Amniotic stem cell (primary cell): ENCODE measurements at regions not wholly inside any gene's neighbourhood (a gene's known extent, or its start where the extent isn't known, plus 50 kb on each side); places are given as distances from the start of the nearest gene placed in this dataset.

ENCODE experiments used
- DNase-seq: peaks from one replicate; lab custom pipeline; 2025; lab: John Stamatoyannopoulos, UW

GRCh38 chr1:30609336-30609998, 113.9 kb downstream of the MATN1 start:
- no peak for DNase-seq

- no peak for DNase-seq
Observed at GRCh38 chr1:30607723-30608122, 115.7 kb downstream of the MATN1 start.

- DNase-seq = no peak
Observed at GRCh38 chr1:30606166-30606565, 117.2 kb downstream of the MATN1 start.

DNA sequence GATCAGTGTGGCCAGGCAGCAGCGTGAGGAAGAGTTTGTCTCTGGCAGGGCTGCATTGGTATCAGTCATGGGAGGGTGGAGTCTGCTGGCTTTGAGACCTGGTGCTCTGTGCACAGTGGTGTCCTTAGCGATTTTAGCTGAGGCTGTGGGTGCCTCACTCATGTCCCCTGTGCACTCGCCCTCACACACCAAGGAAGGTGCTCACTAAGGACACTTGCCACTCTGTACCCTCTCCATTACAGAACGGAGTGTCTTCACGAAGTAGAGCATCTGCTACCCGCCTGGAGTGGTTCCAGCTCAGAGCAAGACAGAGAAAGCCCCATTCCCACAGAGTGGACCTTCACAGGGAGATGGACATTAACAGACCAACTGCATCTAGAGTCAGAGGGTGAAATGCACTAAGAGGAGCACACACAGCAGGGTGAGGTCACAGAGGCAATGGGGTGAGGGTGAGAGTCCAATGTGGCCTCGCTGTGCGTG, 117.9 kb downstream of the MATN1 start:
- DNase-seq = no peak

DNA sequence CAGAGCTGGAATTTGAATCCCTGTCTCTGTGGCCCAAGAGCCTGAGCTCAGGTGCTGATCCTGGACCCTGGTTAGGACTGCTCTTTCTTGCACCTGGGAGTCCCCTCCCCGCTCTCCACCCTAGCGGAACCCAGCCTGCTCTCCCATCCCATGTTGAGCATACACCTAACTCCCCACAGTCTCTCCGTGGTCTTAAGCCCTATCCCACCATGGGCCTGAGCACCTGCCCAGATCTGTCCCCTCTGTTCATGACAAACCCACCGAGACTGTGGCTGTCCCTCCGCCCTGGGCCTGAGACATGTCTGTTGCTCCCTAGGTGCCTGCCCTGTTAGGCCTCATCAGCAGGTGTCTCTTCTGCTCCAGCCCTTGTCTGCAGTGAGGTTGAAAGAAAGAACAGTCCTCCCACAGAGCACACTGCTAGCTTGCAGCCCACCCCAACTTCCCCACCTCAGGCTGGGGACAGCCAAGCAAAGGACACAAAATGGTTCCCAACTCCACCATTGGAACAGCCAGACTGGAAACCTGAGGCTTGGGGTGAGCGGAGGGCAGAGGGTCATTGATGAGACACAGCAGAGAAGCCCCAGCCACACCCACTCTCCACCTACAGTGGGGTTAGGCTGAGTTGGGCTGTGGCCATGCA, 118.5 kb downstream of the MATN1 start:
- no peak for DNase-seq

GRCh38 chr1:30603081-30603858, 120.1 kb downstream of the MATN1 start:
- DNase-seq = no peak

- DNase-seq = no peak
Observed at GRCh38 chr1:30601316-30602085, 121.9 kb downstream of the MATN1 start.

DNA sequence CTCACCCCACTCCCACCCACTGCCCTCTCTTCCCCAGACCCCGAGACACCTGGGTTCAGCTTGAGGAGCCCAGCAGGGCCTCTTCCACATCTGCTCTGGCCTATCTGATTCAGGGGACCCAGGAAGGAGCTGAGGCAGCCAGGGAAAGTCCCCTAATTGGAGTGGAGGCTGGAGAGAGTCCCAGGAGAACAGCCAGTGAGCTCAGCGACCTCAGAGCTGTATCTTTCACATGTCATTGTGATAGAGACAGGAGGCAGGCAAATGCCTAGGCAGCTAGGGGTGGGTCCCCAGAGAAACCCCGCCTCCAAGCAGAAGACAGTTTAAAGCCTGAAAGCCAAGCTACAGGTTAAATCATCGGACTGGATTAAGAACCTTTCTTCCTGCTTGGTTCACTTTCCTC, 122.7 kb downstream of the MATN1 start:
- DNase-seq = no peak

- no peak for DNase-seq
Observed at GRCh38 chr1:30600258-30600657, 123.1 kb downstream of the MATN1 start.

GRCh38 chr1:30599721-30600120, 123.7 kb downstream of the MATN1 start:
- no peak for DNase-seq

GRCh38 chr1:30598571-30599114, 124.7 kb downstream of the MATN1 start:
- DNase-seq = no peak

- DNase-seq = no peak
Observed at GRCh38 chr1:30597711-30598110, 125.7 kb downstream of the MATN1 start.

DNA sequence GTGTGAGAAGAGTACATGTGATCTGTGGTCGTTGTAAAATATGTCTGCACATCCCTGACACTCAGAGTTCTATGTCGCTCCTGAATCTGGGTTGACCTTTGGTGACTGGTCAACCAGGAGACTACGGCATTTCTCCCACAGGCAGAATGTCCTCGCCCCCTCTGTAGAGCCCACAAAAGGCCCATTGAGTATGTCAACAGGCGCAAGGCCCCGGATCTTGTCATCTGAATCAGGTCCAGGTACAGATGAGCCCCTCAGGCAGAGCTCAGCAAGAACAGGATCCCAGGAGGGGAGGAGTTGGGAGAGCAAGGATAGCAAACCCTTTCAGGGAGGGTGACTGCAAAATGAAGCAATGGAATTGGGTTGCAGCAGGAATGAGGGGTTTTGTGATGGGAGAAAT, 126.5 kb downstream of the MATN1 start:
- DNase-seq = no peak

DNA sequence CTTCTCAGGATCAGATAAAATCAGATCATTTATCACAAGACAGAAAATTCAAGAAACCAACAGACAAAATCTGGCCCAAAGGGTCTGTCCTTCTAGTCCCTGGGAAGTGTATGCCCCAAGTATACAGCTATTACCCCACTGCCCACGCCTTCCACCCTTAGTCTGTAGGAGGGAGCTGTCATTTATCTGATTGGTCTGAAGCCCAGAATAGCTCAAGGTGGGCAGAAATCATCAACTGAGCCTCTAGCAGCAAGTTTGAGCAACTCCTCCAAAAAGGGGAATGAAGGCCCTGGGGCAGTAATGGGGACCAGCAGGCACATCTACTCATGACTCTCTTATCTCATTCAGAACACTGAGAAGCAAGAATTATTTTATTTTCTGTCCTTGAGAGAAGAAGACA, 126.9 kb downstream of the MATN1 start:
- DNase-seq = no peak

DNA sequence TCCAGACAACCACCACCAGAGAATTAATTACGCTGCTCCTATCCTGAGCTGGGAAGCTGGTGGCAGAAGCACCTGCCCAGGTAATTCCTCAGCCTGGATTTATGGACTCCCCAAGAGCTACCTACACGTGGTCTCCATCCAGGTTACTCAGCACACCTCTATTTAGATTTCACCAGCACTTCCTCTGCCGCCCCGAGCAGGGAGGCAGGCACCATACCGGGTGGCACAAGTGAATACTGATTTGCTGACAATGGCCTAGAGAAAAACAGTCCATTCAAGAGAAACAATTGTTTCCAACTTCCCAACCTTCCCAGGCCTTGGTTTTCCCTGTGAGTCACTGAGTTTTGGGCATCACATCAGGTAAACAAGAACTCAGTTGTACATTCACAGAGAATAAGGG, 134.3 kb downstream of the MATN1 start:
- DNase-seq = no peak

DNA sequence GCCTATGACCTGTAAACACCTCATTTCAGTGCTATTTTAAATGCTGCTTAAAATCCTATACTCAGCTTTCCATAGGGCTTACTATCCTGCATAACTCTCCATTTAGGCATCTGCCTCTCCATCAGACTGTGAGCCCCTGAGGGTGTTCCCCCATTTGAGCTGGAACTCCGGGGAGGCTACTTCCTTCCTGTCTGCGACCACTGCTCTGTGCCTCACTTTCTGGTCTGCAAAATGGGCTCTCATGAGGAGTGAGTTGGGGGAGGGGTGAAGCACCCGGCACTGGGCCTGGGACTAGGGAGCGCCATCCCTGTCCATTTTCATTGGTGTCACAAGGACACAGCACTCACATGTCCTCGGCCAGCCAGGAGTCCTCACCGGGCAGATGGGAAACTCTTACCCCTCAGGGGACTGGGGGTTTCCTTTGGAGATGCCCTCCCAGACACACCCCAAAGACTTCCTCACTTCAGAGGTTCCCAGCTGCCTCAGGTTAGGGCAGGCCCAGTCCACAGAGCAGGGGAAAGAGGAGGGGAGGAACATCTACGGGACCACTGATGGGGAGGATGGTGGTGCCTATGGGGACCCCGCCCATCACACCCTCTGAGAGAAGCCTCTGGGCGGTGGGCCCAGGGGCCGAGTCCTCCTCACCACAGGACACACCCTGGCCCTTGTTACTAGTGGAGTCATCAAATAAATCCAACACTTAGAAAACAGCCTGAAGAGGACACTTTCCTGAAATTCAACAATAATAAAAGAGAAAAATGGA, 134.9 kb downstream of the MATN1 start:
- no peak for DNase-seq

DNA sequence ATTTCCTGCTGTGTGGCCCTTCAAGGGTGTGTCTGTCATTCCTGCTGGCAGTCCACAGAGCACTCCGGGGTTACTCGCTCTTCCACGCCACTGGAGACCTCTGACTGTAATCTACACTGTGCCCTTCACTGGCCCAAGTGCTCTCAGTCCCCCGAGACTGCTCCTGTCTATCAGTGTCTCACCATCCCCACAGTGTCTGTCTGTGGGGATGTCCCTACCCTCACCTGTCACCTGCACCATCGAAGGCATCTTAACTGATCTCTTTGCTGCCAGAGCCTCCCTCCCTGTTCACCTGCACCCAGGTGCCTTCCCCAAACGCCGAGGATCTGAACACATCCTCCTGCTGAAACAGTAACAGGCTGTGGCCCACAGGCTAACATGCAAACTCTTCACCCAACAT, 136.7 kb downstream of the MATN1 start:
- DNase-seq = no peak

- DNase-seq = no peak
Observed at GRCh38 chr1:30579580-30579979, 143.8 kb downstream of the MATN1 start.

DNA sequence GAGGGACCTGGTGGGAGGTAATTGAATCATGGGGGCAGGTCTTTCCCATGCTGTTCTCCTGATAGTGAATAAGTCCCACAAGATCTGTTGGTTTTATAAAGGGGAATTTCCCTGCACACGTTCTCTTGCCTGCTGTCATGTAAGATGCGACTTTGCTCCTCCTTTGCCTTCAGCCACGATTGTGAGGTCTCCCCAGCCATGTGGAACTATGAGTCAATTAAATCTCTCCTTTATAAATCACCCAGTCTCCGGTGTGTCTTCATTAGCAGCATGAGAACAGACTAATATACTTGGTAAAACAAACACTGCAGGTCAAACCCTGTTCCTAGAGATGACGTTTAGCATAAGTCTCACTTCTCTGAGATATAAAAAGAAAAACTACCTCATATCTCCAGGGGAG, 148.3 kb downstream of the MATN1 start:
- no peak for DNase-seq

DNA sequence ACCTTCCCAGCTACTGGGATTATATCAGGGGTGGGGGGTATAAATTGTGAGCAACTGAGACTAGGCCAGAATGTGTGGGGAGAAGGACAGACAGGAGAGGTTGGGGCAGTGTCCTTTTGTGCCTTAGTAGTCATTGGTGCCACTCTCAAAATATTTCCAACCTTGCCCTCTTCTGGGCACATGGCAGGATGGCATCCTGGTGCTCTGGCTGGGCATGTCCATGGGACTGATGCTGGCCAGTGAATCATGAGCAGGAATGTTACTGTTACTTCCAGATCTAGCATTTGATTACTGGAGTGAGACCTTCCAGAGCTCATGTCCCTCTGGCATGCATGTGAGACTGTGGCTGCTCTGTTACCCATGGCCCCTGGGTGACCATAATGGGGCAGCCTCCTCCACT, 151.2 kb downstream of the MATN1 start:
- DNase-seq = no peak

GRCh38 chr1:30571380-30571779, 152.0 kb downstream of the MATN1 start:
- no peak for DNase-seq
